NOMO-1 (cell line): ENCODE measurements at regions not wholly inside any gene's neighbourhood (a gene's known extent, or its start where the extent isn't known, plus 50 kb on each side); places are given as distances from the start of the nearest gene placed in this dataset.

Experiments
- DNase-seq, 2 experiments: peaks; one replicate each; lab custom pipeline; 2025; ENCODE audit not compliant: unreplicated experiment in 2 of 2; lab: John Stamatoyannopoulos, UW

GRCh38 chr1:220322570-220322969 lies 50.3 kb upstream of the RAB3GAP2 start:
- no peak for DNase-seq
